DOHH2 (cell line): ENCODE measurements at regions not wholly inside any gene's neighbourhood (a gene's known extent, or its start where the extent isn't known, plus 50 kb on each side); places are given as distances from the start of the nearest gene placed in this dataset.

Source experiments
- CTCF ChIP-seq: fragments of 200-600 bp; sonication (generic); IDR thresholded peaks from one replicate; pipeline ENCODE4 v1.5.1; 2014; ENCODE audit warnings: antibody characterized with exemption, mild to moderate bottlenecking, low read depth, low read length; ENCODE audit not compliant: poor library complexity, severe bottlenecking
- EZH2phosphoT487 ChIP-seq: fragments of 200-600 bp; sonication (generic); IDR thresholded peaks from 2 replicates; pipeline ENCODE4 v1.6.1; 2017; ENCODE audit warnings: borderline replicate concordance, mild to moderate bottlenecking, antibody characterized with exemption, low read length, moderate library complexity, mixed read lengths

- TF ChIP-seq CTCF: no peak
- TF ChIP-seq EZH2phosphoT487: no peak
Measured at GRCh38 chrX:139209342-139209741, 321.2 kb upstream of the F9 start.
